ENCODE measurements at regions not wholly inside any gene's neighbourhood (a gene's known extent, or its start where the extent isn't known, plus 50 kb on each side); places are given as distances from the start of the nearest gene placed in this dataset.
A peak's percentile ranks its signal among the peaks of the same experiment; 100 is the strongest.

GRCh38 chr9:115207003-115207836 is 89.3 kb upstream of the TNC start:
- no peak for ATAC-seq
- DNase-seq: no peak
- intact Hi-C loops (cut with DNase I): no loop called here

GRCh38 chr9:115208501-115208900 is 90.5 kb upstream of the TNC start:
- ATAC-seq (no peak), DNase-seq (no peak)
- intact Hi-C loops (cut with DNase I): no loop called here

GRCh38 chr9:115209601-115210306 is 91.8 kb upstream of the TNC start:
- peak in 1 of 2 donors; percentile 50 for ATAC-seq
- no peak for DNase-seq
- intact Hi-C loops (cut with DNase I): no loop called here

- ATAC-seq (no peak), DNase-seq (no peak)
- intact Hi-C loops (cut with DNase I): no loop called here
These were observed 92.7 kb upstream of the TNC start for GRCh38 chr9:115210699-115211098.

GRCh38 chr9:115211413-115212124 is 93.6 kb upstream of the TNC start:
- ATAC-seq (peak in 1 of 2 donors; percentile 50), DNase-seq (no peak)
- intact Hi-C loops (cut with DNase I): no loop called here

GRCh38 chr9:115212125-115212605 is 94.2 kb upstream of the TNC start:
- intact Hi-C loops (cut with DNase I): no loop called here
- ATAC-seq: no peak

DNA sequence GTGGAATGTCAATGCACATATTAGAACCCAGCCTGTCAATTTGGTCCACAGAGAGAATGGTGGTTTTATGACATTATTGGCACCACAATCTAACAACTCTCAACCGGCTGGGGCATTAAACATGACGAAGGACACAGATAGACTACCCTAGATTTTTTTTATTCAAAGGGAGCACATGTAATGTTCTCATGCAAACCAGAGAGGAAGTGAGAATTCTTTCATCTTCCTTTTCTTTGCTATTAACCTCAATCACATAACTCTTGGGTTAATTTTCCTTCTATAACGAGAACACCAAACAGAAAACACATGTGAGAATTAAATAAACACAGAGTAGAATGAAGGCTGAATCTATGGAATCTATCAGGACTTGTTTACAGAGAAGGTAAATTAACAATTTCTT is 94.9 kb upstream of the TNC start:
- no peak for ATAC-seq
- intact Hi-C loops (cut with DNase I): no loop called here

More at GRCh38 chr9:115212125-115212605, 94.2 kb upstream of the TNC start:
- DNase-seq: no peak

DNA sequence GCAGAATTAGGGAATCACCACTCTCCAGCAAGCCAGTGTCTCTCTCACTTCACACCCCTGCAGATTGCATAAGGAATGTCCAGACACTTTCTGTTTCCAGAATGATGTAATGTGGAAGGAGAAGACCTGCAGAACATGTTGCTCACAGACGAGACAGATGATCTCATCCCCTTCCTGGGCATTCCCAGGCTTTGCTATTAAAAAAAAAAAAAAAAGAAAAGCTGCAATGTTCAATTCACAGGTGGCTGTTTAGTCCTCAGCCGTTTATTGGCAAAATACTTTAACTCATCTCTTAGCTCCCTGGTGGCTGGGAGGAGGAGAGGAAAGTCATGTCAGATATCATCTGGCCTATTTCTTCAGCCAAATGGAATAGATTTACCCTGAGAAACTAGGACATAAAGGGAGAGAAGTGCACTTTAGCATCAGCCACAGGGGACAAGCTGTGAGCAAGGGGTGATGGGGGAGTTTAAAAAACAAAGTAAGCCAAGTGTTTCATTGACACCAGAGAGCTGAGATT is 95.9 kb upstream of the TNC start:
- DNase-seq (no peak), ATAC-seq (peak in 1 of 2 donors; percentile 95)
- intact Hi-C loops (cut with DNase I): no loop called here

More for the DNA sequence above, 94.9 kb upstream of the TNC start:
- no peak for DNase-seq

- intact Hi-C loops (cut with DNase I): no loop called here
- no peak for ATAC-seq
- no peak for DNase-seq
These were observed 98.9 kb upstream of the TNC start for GRCh38 chr9:115216873-115217272.

GRCh38 chr9:115220319-115221005 is 102.5 kb upstream of the TNC start:
- ATAC-seq (peak in 1 of 2 donors; percentile 34), DNase-seq (no peak)
- intact Hi-C loops (cut with DNase I): no loop called here

- DNase-seq (no peak), ATAC-seq (no peak)
- intact Hi-C loops (cut with DNase I): no loop called here
These were observed 105.5 kb upstream of the TNC start for GRCh38 chr9:115223471-115223870.

DNA sequence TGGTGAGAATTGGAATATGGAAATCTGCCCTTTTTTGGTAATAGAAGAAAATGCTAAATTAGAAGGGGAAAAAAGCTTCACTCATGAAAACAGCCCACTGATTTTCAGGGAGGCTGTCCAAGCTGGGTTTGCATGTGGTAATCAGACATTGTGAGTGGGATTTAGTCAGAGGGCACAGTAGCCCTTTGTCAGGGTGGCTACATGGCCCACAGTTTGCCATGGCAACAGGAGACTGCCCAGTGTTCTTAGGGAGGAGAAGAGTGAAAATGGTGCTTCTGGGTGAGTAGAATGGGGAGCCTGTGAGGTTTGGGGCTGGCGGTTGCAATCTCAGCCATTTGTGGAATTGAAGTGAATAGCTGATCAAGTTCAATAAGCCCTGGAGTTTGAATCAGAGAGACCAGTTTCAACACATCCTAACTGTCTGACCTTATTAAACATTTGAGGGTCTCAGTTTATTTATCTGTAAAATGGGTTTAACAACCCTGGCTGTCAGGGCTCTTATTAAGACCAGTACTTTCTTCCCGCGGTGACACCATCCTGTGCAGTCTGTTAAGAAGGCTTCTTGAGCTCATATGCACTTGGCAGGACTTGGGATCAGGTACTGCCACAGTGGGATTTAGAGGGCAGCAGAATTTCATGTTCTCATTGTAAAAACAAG is 107.6 kb upstream of the TNC start:
- no peak for DNase-seq
- intact Hi-C loops (cut with DNase I): no loop called here
- ATAC-seq: no peak

GRCh38 chr9:115226152-115226551 is 108.2 kb upstream of the TNC start:
- no peak for DNase-seq
- intact Hi-C loops (cut with DNase I): no loop called here

GRCh38 chr9:115229496-115229895 is 111.5 kb upstream of the TNC start:
- ATAC-seq (no peak), DNase-seq (no peak)
- intact Hi-C loops (cut with DNase I): no loop called here

More at GRCh38 chr9:115226152-115226551, 108.2 kb upstream of the TNC start:
- no peak for ATAC-seq

DNA sequence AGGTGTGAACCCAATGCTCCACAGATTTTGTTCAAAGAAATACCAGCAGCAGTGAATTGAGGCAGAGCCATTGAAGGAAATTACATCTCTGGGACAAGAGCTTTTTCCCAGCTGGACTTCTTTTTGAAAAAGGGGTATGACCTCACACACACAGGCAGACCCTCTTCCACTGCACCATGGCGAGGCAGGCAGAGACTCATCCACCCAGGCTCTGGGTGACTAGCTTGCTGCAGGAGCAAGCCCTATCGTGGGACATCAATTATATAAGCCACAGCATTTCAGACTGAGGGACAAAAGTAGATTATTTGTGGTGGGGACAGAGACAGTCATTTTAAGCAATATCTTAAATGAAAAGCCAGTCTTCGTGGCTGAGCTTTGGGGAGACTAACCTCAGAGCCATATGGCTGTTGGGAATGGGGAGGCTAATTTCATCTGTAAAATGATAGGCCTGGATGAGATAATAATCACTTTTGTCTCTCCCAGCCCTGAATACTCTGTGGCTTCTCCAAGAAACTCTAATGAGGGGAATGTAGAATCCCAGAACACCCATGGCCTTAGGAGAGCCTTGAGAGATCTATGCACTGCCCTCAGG is 113.1 kb upstream of the TNC start:
- intact Hi-C loops (cut with DNase I): no loop called here
- ATAC-seq (no peak), DNase-seq (no peak)

GRCh38 chr9:115232181-115232774 is 114.3 kb upstream of the TNC start:
- intact Hi-C loops (cut with DNase I): no loop called here
- DNase-seq: no peak
- ATAC-seq: no peak

DNA sequence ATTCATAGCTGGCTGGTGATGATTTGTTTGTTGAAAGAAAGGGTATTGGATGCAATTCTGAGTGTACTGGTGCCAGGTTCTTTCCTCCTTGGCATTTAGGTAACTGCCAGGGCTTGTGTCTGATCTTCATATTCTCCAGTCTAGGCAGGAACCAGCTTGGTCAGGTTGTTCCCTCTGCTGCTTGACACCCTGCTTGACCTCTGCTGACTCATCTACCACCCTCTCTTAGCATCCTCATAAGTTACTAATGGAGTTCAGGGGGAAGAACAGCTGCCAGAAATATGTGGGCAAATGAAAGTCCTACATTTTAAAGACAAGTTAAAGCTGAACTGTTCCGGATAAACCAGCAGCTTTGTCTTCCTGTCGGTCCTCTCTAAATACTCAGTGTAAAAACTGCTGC is 116.1 kb upstream of the TNC start:
- ATAC-seq (peak in 1 of 2 donors; percentile 89), DNase-seq (no peak)
- intact Hi-C loops (cut with DNase I): no loop called here

DNA sequence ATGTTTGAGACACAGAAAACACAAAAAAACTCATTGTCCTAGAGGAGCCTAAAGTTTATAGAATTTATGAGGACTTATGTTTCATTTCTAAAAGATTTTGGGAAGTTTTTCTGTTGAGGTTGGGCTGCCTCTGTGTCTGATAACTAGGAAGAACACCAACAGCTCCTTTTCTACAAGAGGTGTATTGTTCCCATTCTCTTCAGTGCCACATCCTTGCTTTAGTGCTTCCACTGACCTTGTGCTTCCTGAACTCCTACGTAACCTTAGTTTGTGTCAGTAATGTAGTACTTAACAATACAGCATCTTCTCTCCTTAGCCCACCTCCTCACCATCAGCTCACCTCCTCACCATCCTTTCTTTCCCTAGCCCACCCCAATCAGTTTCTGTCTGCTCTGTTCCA is 117.3 kb upstream of the TNC start:
- DNase-seq (no peak), ATAC-seq (no peak)
- intact Hi-C loops (cut with DNase I): no loop called here

Data from left cardiac atrium (tissue), 4 donors.